ENCODE measurements at regions not wholly inside any gene's neighbourhood (a gene's known extent, or its start where the extent isn't known, plus 50 kb on each side); places are given as distances from the start of the nearest gene placed in this dataset.

DNA sequence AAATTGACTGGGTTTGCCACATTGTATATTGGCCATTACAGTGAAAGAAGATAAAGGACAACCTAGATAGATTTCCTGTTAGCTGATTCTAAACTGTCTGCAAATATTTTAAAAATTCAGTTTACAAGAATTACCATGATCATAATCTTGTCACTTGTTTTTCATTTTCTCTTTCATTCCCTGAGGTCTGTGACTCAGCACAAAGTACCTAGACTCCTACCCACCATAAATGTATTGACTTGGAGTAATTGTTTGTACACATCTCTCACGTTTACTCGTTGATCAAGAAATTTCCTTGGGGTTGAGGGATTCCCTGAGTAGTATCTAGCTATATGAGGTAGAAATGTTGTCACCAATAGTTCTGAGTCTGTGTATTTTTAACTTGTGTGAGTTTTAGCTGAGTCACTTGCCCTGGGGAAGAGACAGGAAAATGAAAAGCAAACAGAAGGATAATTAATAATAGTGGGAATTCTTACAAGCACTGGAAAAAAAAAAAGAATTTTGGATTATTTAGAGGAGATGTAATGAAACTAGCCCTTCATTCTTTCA, 299.2 kb upstream of the DACH1 start:
- TF ChIP-seq, protein P1, sequence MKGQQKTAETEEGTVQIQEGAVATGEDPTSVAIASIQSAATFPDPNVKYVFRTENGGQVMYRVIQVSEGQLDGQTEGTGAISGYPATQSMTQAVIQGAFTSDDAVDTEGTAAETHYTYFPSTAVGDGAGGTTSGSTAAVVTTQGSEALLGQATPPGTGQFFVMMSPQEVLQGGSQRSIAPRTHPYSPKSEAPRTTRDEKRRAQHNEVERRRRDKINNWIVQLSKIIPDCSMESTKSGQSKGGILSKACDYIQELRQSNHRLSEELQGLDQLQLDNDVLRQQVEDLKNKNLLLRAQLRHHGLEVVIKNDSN (IDR thresholded peaks at IDR 0.05): no peak
- TF ChIP-seq RAD21 (IDR thresholded peaks at IDR 0.05; ENCODE audit: low read depth) (no peak), TAF1 (IDR thresholded peaks at IDR 0.05; ENCODE audit: low read depth) (no peak), NFIC (IDR thresholded peaks at IDR 0.05) (no peak), ZBTB7A (IDR thresholded peaks at IDR 0.05; ENCODE audit: low read depth) (no peak), CREB1 (IDR thresholded peaks at IDR 0.05; ENCODE audit: low read depth) (no peak), CEBPB (IDR thresholded peaks at IDR 0.05) (no peak), EGR1 (IDR thresholded peaks at IDR 0.05) (no peak), TCF12 (IDR thresholded peaks at IDR 0.05; ENCODE audit: low read depth) (no peak), FOXM1 (IDR thresholded peaks at IDR 0.05; ENCODE audit: borderline replicate concordance, low read depth) (no peak), EP300 (IDR thresholded peaks at IDR 0.05; ENCODE audit: borderline replicate concordance) (no peak), YY1 (IDR thresholded peaks at IDR 0.05; ENCODE audit: low read depth) (no peak), TEAD4 (IDR thresholded peaks at IDR 0.05) (no peak)
- TF ChIP-seq, protein P2, sequence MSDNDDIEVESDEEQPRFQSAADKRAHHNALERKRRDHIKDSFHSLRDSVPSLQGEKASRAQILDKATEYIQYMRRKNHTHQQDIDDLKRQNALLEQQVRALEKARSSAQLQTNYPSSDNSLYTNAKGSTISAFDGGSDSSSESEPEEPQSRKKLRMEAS (IDR thresholded peaks at IDR 0.05): no peak
- TF ChIP-seq, protein P3, sequence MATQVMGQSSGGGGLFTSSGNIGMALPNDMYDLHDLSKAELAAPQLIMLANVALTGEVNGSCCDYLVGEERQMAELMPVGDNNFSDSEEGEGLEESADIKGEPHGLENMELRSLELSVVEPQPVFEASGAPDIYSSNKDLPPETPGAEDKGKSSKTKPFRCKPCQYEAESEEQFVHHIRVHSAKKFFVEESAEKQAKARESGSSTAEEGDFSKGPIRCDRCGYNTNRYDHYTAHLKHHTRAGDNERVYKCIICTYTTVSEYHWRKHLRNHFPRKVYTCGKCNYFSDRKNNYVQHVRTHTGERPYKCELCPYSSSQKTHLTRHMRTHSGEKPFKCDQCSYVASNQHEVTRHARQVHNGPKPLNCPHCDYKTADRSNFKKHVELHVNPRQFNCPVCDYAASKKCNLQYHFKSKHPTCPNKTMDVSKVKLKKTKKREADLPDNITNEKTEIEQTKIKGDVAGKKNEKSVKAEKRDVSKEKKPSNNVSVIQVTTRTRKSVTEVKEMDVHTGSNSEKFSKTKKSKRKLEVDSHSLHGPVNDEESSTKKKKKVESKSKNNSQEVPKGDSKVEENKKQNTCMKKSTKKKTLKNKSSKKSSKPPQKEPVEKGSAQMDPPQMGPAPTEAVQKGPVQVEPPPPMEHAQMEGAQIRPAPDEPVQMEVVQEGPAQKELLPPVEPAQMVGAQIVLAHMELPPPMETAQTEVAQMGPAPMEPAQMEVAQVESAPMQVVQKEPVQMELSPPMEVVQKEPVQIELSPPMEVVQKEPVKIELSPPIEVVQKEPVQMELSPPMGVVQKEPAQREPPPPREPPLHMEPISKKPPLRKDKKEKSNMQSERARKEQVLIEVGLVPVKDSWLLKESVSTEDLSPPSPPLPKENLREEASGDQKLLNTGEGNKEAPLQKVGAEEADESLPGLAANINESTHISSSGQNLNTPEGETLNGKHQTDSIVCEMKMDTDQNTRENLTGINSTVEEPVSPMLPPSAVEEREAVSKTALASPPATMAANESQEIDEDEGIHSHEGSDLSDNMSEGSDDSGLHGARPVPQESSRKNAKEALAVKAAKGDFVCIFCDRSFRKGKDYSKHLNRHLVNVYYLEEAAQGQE (IDR thresholded peaks at IDR 0.05; ENCODE audit: low read depth): no peak

DNA sequence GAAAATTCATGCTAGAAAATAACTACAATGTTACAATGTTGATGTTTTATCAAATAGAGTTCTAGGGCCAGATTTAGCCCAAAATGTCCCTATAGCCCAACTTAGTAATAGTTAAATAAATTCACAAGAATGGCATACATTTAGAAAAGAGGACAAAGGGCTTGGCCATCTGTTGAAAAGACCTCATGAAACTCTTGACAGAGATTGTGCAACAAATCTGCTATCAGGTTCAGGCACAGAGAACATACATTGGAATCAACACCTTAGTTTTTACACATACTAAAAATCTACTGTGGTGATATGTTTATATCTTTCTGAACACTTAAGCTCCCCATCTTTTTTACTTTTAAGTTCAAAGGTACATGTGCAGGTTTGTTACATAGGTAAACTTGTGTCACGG, 298.3 kb upstream of the DACH1 start:
- TF ChIP-seq EP300 (IDR thresholded peaks at IDR 0.05; ENCODE audit: borderline replicate concordance) (no peak), FOXM1 (IDR thresholded peaks at IDR 0.05; ENCODE audit: borderline replicate concordance, low read depth) (no peak)

DNA sequence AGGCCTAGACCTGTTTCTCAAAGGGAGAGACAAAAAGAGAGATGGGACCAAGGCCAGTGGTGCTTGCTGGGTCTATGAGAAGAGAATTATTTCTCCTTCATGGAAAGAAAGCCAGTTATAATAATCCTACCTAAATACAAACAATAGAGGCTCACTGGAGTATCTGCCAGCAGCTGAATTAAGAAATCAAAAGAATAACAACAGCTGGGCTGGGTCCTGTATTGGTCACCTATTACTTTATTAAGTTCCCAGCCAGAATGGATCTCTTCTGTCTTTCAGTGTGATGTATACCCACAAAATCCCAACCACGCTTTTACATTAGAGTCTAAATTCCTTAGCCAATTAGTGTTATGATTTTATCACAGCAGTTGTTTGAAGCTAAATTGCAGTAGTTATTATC, 297.8 kb upstream of the DACH1 start:
- no peak for TF ChIP-seq RAD21 (IDR thresholded peaks at IDR 0.05; ENCODE audit: low read depth)
- TF ChIP-seq, protein P1 (IDR thresholded peaks at IDR 0.05): no peak

DNA sequence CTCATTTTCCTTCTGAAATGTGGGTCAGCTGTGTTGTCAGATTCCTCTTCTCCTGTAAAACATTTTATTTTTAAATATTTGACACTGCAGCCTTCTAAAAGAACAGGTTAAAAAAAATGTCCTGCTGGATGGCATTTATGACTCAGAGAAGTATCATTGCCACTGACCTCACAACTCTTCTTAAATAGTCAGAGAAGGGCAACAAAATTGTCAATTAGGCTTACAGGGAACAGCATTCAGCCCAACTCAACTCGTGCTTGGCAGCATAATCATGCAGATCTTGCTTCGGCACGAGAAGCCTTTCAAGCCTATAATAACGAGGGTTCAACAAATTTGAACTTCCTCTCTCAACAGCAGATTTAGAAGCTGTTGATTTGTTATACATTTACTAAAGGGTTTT, 296.7 kb upstream of the DACH1 start:
- TF ChIP-seq TCF12 (IDR thresholded peaks at IDR 0.05; ENCODE audit: low read depth): no peak
- TF ChIP-seq RAD21 (IDR thresholded peaks at IDR 0.05; ENCODE audit: low read depth): no peak
- no peak for TF ChIP-seq CREB1 (IDR thresholded peaks at IDR 0.05; ENCODE audit: low read depth)
- TF ChIP-seq EP300 (IDR thresholded peaks at IDR 0.05; ENCODE audit: borderline replicate concordance): no peak
- TF ChIP-seq, protein P1 (IDR thresholded peaks at IDR 0.05): no peak
- TF ChIP-seq, protein P3 (IDR thresholded peaks at IDR 0.05; ENCODE audit: low read depth): no peak
- TF ChIP-seq EGR1 (IDR thresholded peaks at IDR 0.05): no peak
- TF ChIP-seq, protein P2 (IDR thresholded peaks at IDR 0.05): no peak
- TF ChIP-seq ZBTB7A (IDR thresholded peaks at IDR 0.05; ENCODE audit: low read depth): no peak
- no peak for TF ChIP-seq YY1 (IDR thresholded peaks at IDR 0.05; ENCODE audit: low read depth)
- no peak for TF ChIP-seq NFIC (IDR thresholded peaks at IDR 0.05)

DNA sequence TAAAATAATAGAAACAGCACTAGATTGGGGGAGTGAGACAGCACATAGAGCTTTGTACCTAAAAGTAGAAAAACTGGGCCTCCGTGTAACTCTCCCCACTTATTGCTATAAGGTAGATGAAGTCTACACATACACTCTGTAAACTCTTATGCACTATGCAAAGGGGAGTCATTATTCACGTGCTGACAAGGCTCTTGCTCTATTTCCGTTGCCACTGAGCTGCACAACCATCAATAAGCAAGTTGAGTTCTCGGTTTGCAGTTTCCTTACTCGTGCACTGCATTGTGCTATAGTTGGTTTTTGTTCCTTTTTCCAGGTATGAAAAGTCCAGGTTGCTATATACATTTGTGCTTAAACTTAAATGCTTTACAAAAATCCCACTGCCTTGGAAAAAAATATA, 294.0 kb upstream of the DACH1 start:
- TF ChIP-seq, protein P2 (IDR thresholded peaks at IDR 0.05): no peak
- TF ChIP-seq EGR1 (IDR thresholded peaks at IDR 0.05) (no peak), CREB1 (IDR thresholded peaks at IDR 0.05; ENCODE audit: low read depth) (no peak), EP300 (IDR thresholded peaks at IDR 0.05; ENCODE audit: borderline replicate concordance) (no peak), RAD21 (IDR thresholded peaks at IDR 0.05; ENCODE audit: low read depth) (no peak), FOXM1 (IDR thresholded peaks at IDR 0.05; ENCODE audit: borderline replicate concordance, low read depth) (no peak), TEAD4 (IDR thresholded peaks at IDR 0.05) (no peak), CEBPB (IDR thresholded peaks at IDR 0.05) (no peak), TCF12 (IDR thresholded peaks at IDR 0.05; ENCODE audit: low read depth) (no peak)

DNA sequence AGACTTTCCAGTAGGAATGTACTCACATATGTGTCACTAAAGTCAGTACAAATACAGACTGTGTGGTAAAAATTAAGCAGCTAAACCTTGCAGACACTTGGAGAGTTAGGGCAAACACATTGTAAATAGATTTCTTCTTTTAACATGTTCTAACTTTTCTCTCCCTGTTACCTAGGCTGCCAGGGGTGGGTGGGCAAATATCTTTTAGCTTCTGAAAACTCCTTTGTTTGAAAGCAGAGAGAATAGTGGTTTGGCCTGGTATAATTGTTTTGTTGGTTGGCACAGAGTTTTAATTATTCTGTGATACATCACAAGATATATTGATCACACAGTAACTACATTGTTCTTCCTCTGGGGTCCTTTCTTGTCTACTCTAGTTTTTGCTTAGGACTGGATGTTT, 289.8 kb upstream of the DACH1 start:
- TF ChIP-seq RAD21 (IDR thresholded peaks at IDR 0.05; ENCODE audit: low read depth) (no peak), FOXM1 (IDR thresholded peaks at IDR 0.05; ENCODE audit: borderline replicate concordance, low read depth) (no peak), CREB1 (IDR thresholded peaks at IDR 0.05; ENCODE audit: low read depth) (no peak), TEAD4 (IDR thresholded peaks at IDR 0.05) (no peak), NFIC (IDR thresholded peaks at IDR 0.05) (no peak), EGR1 (IDR thresholded peaks at IDR 0.05) (no peak), EP300 (IDR thresholded peaks at IDR 0.05; ENCODE audit: borderline replicate concordance) (no peak), TAF1 (IDR thresholded peaks at IDR 0.05; ENCODE audit: low read depth) (no peak), YY1 (IDR thresholded peaks at IDR 0.05; ENCODE audit: low read depth) (no peak)
- TF ChIP-seq, protein P2 (IDR thresholded peaks at IDR 0.05): no peak
- TF ChIP-seq, protein P1 (IDR thresholded peaks at IDR 0.05): no peak
